NB4 (cell line): ENCODE measurements at regions not wholly inside any gene's neighbourhood (a gene's known extent, or its start where the extent isn't known, plus 50 kb on each side); places are given as distances from the start of the nearest gene placed in this dataset.

Experiments
- CTCF ChIP-seq: IDR thresholded peaks from one replicate; pipeline ENCODE4 v1.5.1; 2012; ENCODE audit warnings: low read depth, low read length
- MYC ChIP-seq: IDR thresholded peaks from 2 replicates; pipeline ENCODE4 v1.6.1; 2011; ENCODE audit warnings: low read depth, low read length
- POLR2A ChIP-seq: IDR thresholded peaks from 2 replicates; pipeline ENCODE4 v1.6.1; 2011; ENCODE audit warnings: mild to moderate bottlenecking; ENCODE audit not compliant: insufficient read length; ENCODE audit errors: extremely low read depth
- TF ChIP-seq, protein P1 (sequence below): IDR thresholded peaks from 2 replicates; pipeline ENCODE4 v1.6.1; 2011; ENCODE audit warnings: low read depth, low read length

GRCh38 chr20:1782181-1782580 is 113.0 kb upstream of the SIRPA start:
- TF ChIP-seq POLR2A (no peak), CTCF (no peak), MYC (no peak)
- TF ChIP-seq, protein P1, sequence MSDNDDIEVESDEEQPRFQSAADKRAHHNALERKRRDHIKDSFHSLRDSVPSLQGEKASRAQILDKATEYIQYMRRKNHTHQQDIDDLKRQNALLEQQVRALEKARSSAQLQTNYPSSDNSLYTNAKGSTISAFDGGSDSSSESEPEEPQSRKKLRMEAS, result no peak
